Thoracic aorta (tissue), 2 donors: ENCODE measurements at regions not wholly inside any gene's neighbourhood (a gene's known extent, or its start where the extent isn't known, plus 50 kb on each side); places are given as distances from the start of the nearest gene placed in this dataset.

ENCODE experiments used
- ATAC-seq: fragments of 150-250 bp; one replicate; pipeline ENCODE4 v1.8.0; 2017; ENCODE audit warnings: low read depth; ENCODE audit not compliant: insufficient number of reproducible peaks, low FRiP score
- DNase-seq: peaks from one replicate; pipeline ENCODE4 v3.0.0-alpha.2; 2020; ENCODE audit warnings: low spot score
- H3K27ac ChIP-seq, 2 donors: fragments of 200-600 bp; sonication (generic); 1 replicate in 1 of 2; 2 replicates in 1 of 2; pipeline ENCODE4 v1.5.1; 2016; ENCODE audit warnings: mild to moderate bottlenecking in 2 of 2, moderate library complexity in 2 of 2
- H3K27me3 ChIP-seq: fragments of 200-600 bp; sonication (generic); replicated peaks from 2 replicates; pipeline ENCODE4 v1.6.0; 2016; ENCODE audit warnings: mild to moderate bottlenecking; ENCODE audit not compliant: insufficient read depth
- H3K36me3 ChIP-seq: fragments of 200-600 bp; sonication (generic); one replicate; pipeline ENCODE4 v1.5.1; 2016
- H3K4me1 ChIP-seq, 2 donors: fragments of 200-600 bp; sonication (generic); 1 replicate in 1 of 2; 2 replicates in 1 of 2; pipeline versions ENCODE4 v1.5.1 to v1.6.0; 2016; ENCODE audit warnings: low read depth in 2 of 2, mild to moderate bottlenecking in 1 of 2; ENCODE audit not compliant: control insufficient read depth in 1 of 2
- H3K4me3 ChIP-seq: fragments of 200-600 bp; sonication (generic); 2 replicates; pipeline ENCODE4 v1.5.1; 2016; ENCODE audit warnings: mild to moderate bottlenecking
- H3K9me3 ChIP-seq: fragments of 200-600 bp; sonication (generic); 2 replicates; pipeline ENCODE4 v1.5.1; 2016
- CTCF ChIP-seq: fragments of 200-600 bp; sonication (generic); IDR thresholded peaks from one replicate; pipeline ENCODE4 v1.5.1; 2019; ENCODE audit warnings: antibody characterized with exemption

- DNase-seq (no peak), ATAC-seq (no peak)
- Histone ChIP-seq H3K9me3 (no peaks in the 10 kb centered on the region), H3K36me3 (no peaks in the 10 kb centered on the region), H3K27ac (no peak overlapping the region), H3K27me3 (no peaks in the 10 kb centered on the region), H3K4me1 (no peaks in the 10 kb centered on the region), H3K4me3 (no peak overlapping the region)
- no peak for TF ChIP-seq CTCF
Measured at GRCh38 chr6:133093956-133094355, 147.2 kb upstream of the EYA4 start.

- DNase-seq (no peak), ATAC-seq (no peak)
- Histone ChIP-seq H3K4me1 (no peaks in the 10 kb centered on the region), H3K27me3 (no peaks in the 10 kb centered on the region), H3K4me3 (no peak overlapping the region), H3K36me3 (no peaks in the 10 kb centered on the region), H3K27ac (no peak overlapping the region), H3K9me3 (no peaks in the 10 kb centered on the region)
- TF ChIP-seq CTCF: no peak
Measured at GRCh38 chr6:133097208-133097607, 143.9 kb upstream of the EYA4 start.

GRCh38 chr6:133099573-133099972 is 141.6 kb upstream of the EYA4 start:
- TF ChIP-seq CTCF: no peak

GRCh38 chr6:133100865-133101264 is 140.3 kb upstream of the EYA4 start:
- ATAC-seq (no peak), DNase-seq (no peak)

More at GRCh38 chr6:133099573-133099972, 141.6 kb upstream of the EYA4 start:
- H3K9me3 ChIP-seq: no peaks in the 10 kb centered on the region
- no peaks in the 10 kb centered on the region for H3K4me1 ChIP-seq
- no peaks in the 10 kb centered on the region for H3K27me3 ChIP-seq
- no peak overlapping the region for H3K27ac ChIP-seq
- ATAC-seq: no peak
- no peak overlapping the region for H3K4me3 ChIP-seq
- no peak for DNase-seq
- no peaks in the 10 kb centered on the region for H3K36me3 ChIP-seq

GRCh38 chr6:133101790-133102189 is 139.4 kb upstream of the EYA4 start:
- no peaks in the 10 kb centered on the region for H3K27me3 ChIP-seq
- no peaks in the 10 kb centered on the region for H3K4me1 ChIP-seq
- H3K9me3 ChIP-seq: no peaks in the 10 kb centered on the region
- no peak for TF ChIP-seq CTCF
- no peaks in the 10 kb centered on the region for H3K36me3 ChIP-seq
- no peak overlapping the region for H3K4me3 ChIP-seq
- no peak for ATAC-seq
- no peak overlapping the region for H3K27ac ChIP-seq
- no peak for DNase-seq

More at GRCh38 chr6:133100865-133101264, 140.3 kb upstream of the EYA4 start:
- no peaks in the 10 kb centered on the region for H3K27me3 ChIP-seq
- no peak overlapping the region for H3K4me3 ChIP-seq
- H3K36me3 ChIP-seq: no peaks in the 10 kb centered on the region
- TF ChIP-seq CTCF: no peak
- H3K27ac ChIP-seq: no peak overlapping the region
- H3K9me3 ChIP-seq: no peaks in the 10 kb centered on the region
- no peaks in the 10 kb centered on the region for H3K4me1 ChIP-seq
